DND-41 (cell line): ENCODE measurements at regions not wholly inside any gene's neighbourhood (a gene's known extent, or its start where the extent isn't known, plus 50 kb on each side); places are given as distances from the start of the nearest gene placed in this dataset.

Source experiments
- ATAC-seq: fragments of 200-7000 bp; cut with Tn5 transposase; 3 replicates; pipeline ENCODE4 v1.9.1; 2021; ENCODE audit warnings: low read depth; ENCODE audit not compliant: insufficient read depth
- DNase-seq: peaks from one replicate; pipeline ENCODE4 v3.0.0-alpha.2; 2020
- H2AFZ ChIP-seq: 2 replicates; pipeline ENCODE4 v1.6.0; 2012; ENCODE audit warnings: low read depth, low read length
- H3K27ac ChIP-seq: 2 replicates; pipeline ENCODE4 v1.5.1; 2012; ENCODE audit warnings: low read length, inconsistent platforms
- H3K27me3 ChIP-seq: fragments of 200-600 bp; sonication (generic); 2 replicates; pipeline ENCODE4 v1.6.0; 2012; ENCODE audit warnings: low read length, mild to moderate bottlenecking, inconsistent platforms; ENCODE audit not compliant: insufficient read depth, poor library complexity
- H3K36me3 ChIP-seq: 2 replicates; pipeline ENCODE4 v1.5.1; 2012; ENCODE audit warnings: low read length, inconsistent platforms; ENCODE audit not compliant: insufficient read depth
- H3K4me1 ChIP-seq: 2 replicates; pipeline ENCODE4 v1.5.1; 2012; ENCODE audit warnings: mild to moderate bottlenecking, low read length; ENCODE audit not compliant: insufficient read depth
- H3K4me2 ChIP-seq: 2 replicates; pipeline ENCODE4 v1.6.0; 2012; ENCODE audit warnings: mild to moderate bottlenecking, moderate library complexity, low read length, inconsistent platforms; ENCODE audit not compliant: insufficient read depth
- H3K4me3 ChIP-seq, 2 experiments: fragments of 200-600 bp in 1 of 2; shearing (Covaris generic) in 1 of 2; 2 replicates each; pipeline ENCODE4 v1.5.1; 2012 to 2016; ENCODE audit warnings: inconsistent platforms in 2 of 2, low read length in 2 of 2, mild to moderate bottlenecking in 2 of 2, low read depth in 1 of 2, moderate library complexity in 1 of 2
- H3K79me2 ChIP-seq: 2 replicates; pipeline ENCODE4 v1.6.0; 2012; ENCODE audit warnings: low read length, inconsistent platforms; ENCODE audit not compliant: insufficient read depth
- H3K9ac ChIP-seq: 2 replicates; pipeline ENCODE4 v1.6.0; 2012; ENCODE audit warnings: low read depth, mild to moderate bottlenecking, inconsistent platforms, low read length, moderate library complexity
- H3K9me3 ChIP-seq: 2 replicates; pipeline ENCODE4 v1.5.1; 2012; ENCODE audit warnings: low read length, moderate library complexity, mild to moderate bottlenecking, inconsistent platforms; ENCODE audit not compliant: insufficient read depth, severe bottlenecking
- H4K20me1 ChIP-seq: 2 replicates; pipeline ENCODE4 v1.6.0; 2012; ENCODE audit warnings: low read length; ENCODE audit not compliant: insufficient read depth
- EZH2 ChIP-seq: IDR thresholded peaks from 3 replicates; pipeline ENCODE4 v1.6.1; 2012; ENCODE audit warnings: borderline replicate concordance, low read depth, mild to moderate bottlenecking, moderate library complexity, low read length, inconsistent platforms; ENCODE audit not compliant: severe bottlenecking
- TF ChIP-seq, protein P1 (sequence below): IDR thresholded peaks from 2 replicates; pipeline ENCODE4 v1.5.1; 2012; ENCODE audit warnings: borderline replicate concordance, low read length, moderate library complexity, mild to moderate bottlenecking; ENCODE audit not compliant: poor library complexity, severe bottlenecking; ENCODE audit errors: extremely low read depth

GRCh38 chr5:129372025-129372424 lies 88.1 kb upstream of the ADAMTS19 start:
- Histone ChIP-seq H3K36me3 (no peaks in the 10 kb centered on the region), H2AFZ (no peak overlapping the region), H3K9me3 (no peaks in the 10 kb centered on the region), H3K9ac (no peak overlapping the region), H3K4me3 (no peak overlapping the region), H3K27me3 (no peaks in the 10 kb centered on the region), H4K20me1 (no peaks in the 10 kb centered on the region), H3K79me2 (no peaks in the 10 kb centered on the region), H3K4me2 (no peak overlapping the region), H3K4me1 (peaks cover 3% of the 10 kb centered on the region; the same call in 1 of the 2 replicates), H3K27ac (no peak overlapping the region)
- ATAC-seq (no peak), DNase-seq (no peak)
- no peak for TF ChIP-seq EZH2
- TF ChIP-seq, protein P1, sequence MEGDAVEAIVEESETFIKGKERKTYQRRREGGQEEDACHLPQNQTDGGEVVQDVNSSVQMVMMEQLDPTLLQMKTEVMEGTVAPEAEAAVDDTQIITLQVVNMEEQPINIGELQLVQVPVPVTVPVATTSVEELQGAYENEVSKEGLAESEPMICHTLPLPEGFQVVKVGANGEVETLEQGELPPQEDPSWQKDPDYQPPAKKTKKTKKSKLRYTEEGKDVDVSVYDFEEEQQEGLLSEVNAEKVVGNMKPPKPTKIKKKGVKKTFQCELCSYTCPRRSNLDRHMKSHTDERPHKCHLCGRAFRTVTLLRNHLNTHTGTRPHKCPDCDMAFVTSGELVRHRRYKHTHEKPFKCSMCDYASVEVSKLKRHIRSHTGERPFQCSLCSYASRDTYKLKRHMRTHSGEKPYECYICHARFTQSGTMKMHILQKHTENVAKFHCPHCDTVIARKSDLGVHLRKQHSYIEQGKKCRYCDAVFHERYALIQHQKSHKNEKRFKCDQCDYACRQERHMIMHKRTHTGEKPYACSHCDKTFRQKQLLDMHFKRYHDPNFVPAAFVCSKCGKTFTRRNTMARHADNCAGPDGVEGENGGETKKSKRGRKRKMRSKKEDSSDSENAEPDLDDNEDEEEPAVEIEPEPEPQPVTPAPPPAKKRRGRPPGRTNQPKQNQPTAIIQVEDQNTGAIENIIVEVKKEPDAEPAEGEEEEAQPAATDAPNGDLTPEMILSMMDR: no peak

DNA sequence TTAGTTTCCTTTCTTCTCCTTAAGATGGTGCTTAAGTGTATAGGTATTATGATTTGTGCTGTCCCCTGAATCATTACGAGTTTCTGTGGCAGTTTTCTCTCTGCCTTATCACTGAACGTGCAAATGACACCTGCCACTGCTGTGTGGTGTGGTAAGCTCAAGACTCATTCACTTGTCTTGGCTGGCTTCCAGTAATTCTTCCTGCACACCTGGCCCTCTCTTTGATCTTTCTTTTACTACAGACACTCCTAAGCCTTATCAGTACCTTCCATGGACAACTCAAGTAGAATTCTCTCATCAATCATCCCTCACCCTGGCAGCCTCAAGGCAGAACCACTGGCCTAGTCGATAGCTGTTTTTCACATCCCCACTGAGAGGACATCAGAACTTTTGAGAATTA lies 82.6 kb upstream of the ADAMTS19 start:
- H3K27me3 ChIP-seq: no peaks in the 10 kb centered on the region
- TF ChIP-seq EZH2: no peak
- TF ChIP-seq, protein P1: no peak
- H4K20me1 ChIP-seq: no peaks in the 10 kb centered on the region
- H3K36me3 ChIP-seq: no peaks in the 10 kb centered on the region
- H2AFZ ChIP-seq: peak overlapping the region; percentile 17; the same call in 1 of the 2 replicates
- H3K9me3 ChIP-seq: no peaks in the 10 kb centered on the region
- H3K79me2 ChIP-seq: no peaks in the 10 kb centered on the region
- DNase-seq: peak; percentile 29
- no peak overlapping the region for H3K9ac ChIP-seq
- peaks cover 10% of the 10 kb centered on the region for H3K4me1 ChIP-seq
- H3K27ac ChIP-seq: no peak overlapping the region
- no peak overlapping the region for H3K4me3 ChIP-seq
- ATAC-seq: peak; percentile 82
- no peak overlapping the region for H3K4me2 ChIP-seq

GRCh38 chr5:129378961-129379360 lies 81.1 kb upstream of the ADAMTS19 start:
- Histone ChIP-seq H3K9ac (no peak overlapping the region), H3K4me1 (peaks cover 10% of the 10 kb centered on the region), H3K36me3 (no peaks in the 10 kb centered on the region), H4K20me1 (no peaks in the 10 kb centered on the region), H3K4me2 (no peak overlapping the region), H3K9me3 (no peaks in the 10 kb centered on the region), H3K79me2 (no peaks in the 10 kb centered on the region), H3K27me3 (no peaks in the 10 kb centered on the region), H2AFZ (no peak overlapping the region), H3K27ac (no peak overlapping the region), H3K4me3 (no peak overlapping the region)
- DNase-seq (no peak), ATAC-seq (no peak)
- TF ChIP-seq EZH2: no peak
- TF ChIP-seq, protein P1: no peak

GRCh38 chr5:129379406-129379805 lies 80.7 kb upstream of the ADAMTS19 start:
- Histone ChIP-seq H3K36me3 (no peaks in the 10 kb centered on the region), H3K27me3 (no peaks in the 10 kb centered on the region), H3K4me1 (peaks cover 10% of the 10 kb centered on the region), H3K79me2 (no peaks in the 10 kb centered on the region), H3K9ac (no peak overlapping the region), H3K9me3 (no peaks in the 10 kb centered on the region), H4K20me1 (no peaks in the 10 kb centered on the region), H3K4me3 (no peak overlapping the region), H3K4me2 (no peak overlapping the region), H3K27ac (no peak overlapping the region), H2AFZ (no peak overlapping the region)
- DNase-seq (no peak), ATAC-seq (no peak)
- no peak for TF ChIP-seq EZH2
- TF ChIP-seq, protein P1: no peak
